PC-9 (cell line): ENCODE measurements at regions not wholly inside any gene's neighbourhood (a gene's known extent, or its start where the extent isn't known, plus 50 kb on each side); places are given as distances from the start of the nearest gene placed in this dataset.
"Not testable (repeated sequence)": the region's sequence is repeated elsewhere in the genome, so short reads cannot be mapped to it uniquely, and the experiment has no call there.

Experiments used
- BruUV-seq: library from RNA; stranded (reverse); fragments of 400-500 nt; replicated peaks from 2 replicates; lab custom pipeline; 2021; lab: Mats Ljungman, UMichigan
- CTCF ChIA-PET: fragments of 300-600 bp; sonication (Branson Sonifier 250); formaldehyde crosslinking; loops from one replicate; lab custom pipeline; 2022; ENCODE audit warnings: antibody characterized with exemption; lab: Charles Lee
- POLR2A ChIA-PET: fragments of 300-600 bp; sonication (Branson Sonifier 250); formaldehyde crosslinking; loops from one replicate; lab custom pipeline; 2022; ENCODE audit warnings: antibody characterized with exemption; ENCODE audit not compliant: unreplicated experiment; lab: Charles Lee
- DNase-seq, 2 experiments: peaks; one replicate each; pipeline versions ENCODE4 v3.0.0 to v3.0.0-alpha.2; 2015 to 2022; ENCODE audit warnings: mixed read lengths in 1 of 2
- H2AFZ ChIP-seq: fragments of 200-600 bp; sonication (generic); 2 replicates; pipeline ENCODE4 v1.8.1; 2017; ENCODE audit warnings: antibody characterized with exemption
- H3F3A ChIP-seq: fragments of 200-600 bp; sonication (generic); 2 replicates; pipeline ENCODE4 v1.8.1; 2017; ENCODE audit warnings: antibody characterized with exemption, mild to moderate bottlenecking, low read depth; ENCODE audit not compliant: insufficient read depth
- H3K27ac ChIP-seq: fragments of 200-600 bp; sonication (generic); 2 replicates; pipeline ENCODE4 v1.6.1; 2016; ENCODE audit warnings: mixed run types
- H3K27me3 ChIP-seq: fragments of 200-600 bp; sonication (generic); 2 replicates; pipeline ENCODE4 v1.6.1; 2016; ENCODE audit warnings: low read depth, mixed run types; ENCODE audit not compliant: insufficient read depth
- H3K36me3 ChIP-seq: fragments of 200-600 bp; sonication (generic); 2 replicates; pipeline ENCODE4 v1.6.1; 2016; ENCODE audit warnings: low read depth, mixed run types
- H3K4me1 ChIP-seq: fragments of 200-600 bp; sonication (generic); replicated peaks from 2 replicates; pipeline ENCODE4 v1.6.1; 2016; ENCODE audit warnings: mixed run types; ENCODE audit not compliant: insufficient read depth
- H3K4me2 ChIP-seq: fragments of 200-600 bp; sonication (generic); 2 replicates; pipeline ENCODE4 v1.6.1; 2017; ENCODE audit warnings: mixed run types
- H3K4me3 ChIP-seq: fragments of 200-600 bp; sonication (generic); 2 replicates; pipeline ENCODE4 v1.6.1; 2016; ENCODE audit warnings: mixed run types
- H3K79me2 ChIP-seq: fragments of 200-600 bp; sonication (generic); 2 replicates; pipeline ENCODE4 v1.6.1; 2017; ENCODE audit warnings: low read depth, mixed run types
- H3K9me2 ChIP-seq: fragments of 200-600 bp; sonication (generic); 2 replicates; pipeline ENCODE4 v1.8.1; 2017; ENCODE audit warnings: mild to moderate bottlenecking; ENCODE audit not compliant: insufficient read depth
- H3K9me3 ChIP-seq: fragments of 200-600 bp; sonication (generic); 2 replicates; pipeline ENCODE4 v1.8.1; 2016; ENCODE audit warnings: low read depth; ENCODE audit not compliant: insufficient read depth
- H4K20me1 ChIP-seq: fragments of 200-600 bp; sonication (generic); 2 replicates; pipeline ENCODE4 v1.8.1; 2017; ENCODE audit not compliant: insufficient read depth
- EZH2 ChIP-seq: fragments of 200-600 bp; sonication (generic); IDR thresholded peaks from 2 replicates; pipeline ENCODE4 v1.8.0; 2017; ENCODE audit warnings: antibody characterized with exemption, low read depth
- intact Hi-C: fragments of 100-400 bp; cut with micrococcal nuclease; formaldehyde crosslinking; loops from one replicate; pipeline ENCODE4 v1.10.0; 2022; ENCODE audit not compliant: unreplicated experiment
- TF ChIP-seq, protein P1 (sequence below): fragments of 200-600 bp; sonication (generic); conservative IDR thresholded peaks from 2 replicates; pipeline ENCODE4 v1.6.1; 2017; ENCODE audit warnings: mixed run types, antibody characterized with exemption, mild to moderate bottlenecking, moderate library complexity

DNA sequence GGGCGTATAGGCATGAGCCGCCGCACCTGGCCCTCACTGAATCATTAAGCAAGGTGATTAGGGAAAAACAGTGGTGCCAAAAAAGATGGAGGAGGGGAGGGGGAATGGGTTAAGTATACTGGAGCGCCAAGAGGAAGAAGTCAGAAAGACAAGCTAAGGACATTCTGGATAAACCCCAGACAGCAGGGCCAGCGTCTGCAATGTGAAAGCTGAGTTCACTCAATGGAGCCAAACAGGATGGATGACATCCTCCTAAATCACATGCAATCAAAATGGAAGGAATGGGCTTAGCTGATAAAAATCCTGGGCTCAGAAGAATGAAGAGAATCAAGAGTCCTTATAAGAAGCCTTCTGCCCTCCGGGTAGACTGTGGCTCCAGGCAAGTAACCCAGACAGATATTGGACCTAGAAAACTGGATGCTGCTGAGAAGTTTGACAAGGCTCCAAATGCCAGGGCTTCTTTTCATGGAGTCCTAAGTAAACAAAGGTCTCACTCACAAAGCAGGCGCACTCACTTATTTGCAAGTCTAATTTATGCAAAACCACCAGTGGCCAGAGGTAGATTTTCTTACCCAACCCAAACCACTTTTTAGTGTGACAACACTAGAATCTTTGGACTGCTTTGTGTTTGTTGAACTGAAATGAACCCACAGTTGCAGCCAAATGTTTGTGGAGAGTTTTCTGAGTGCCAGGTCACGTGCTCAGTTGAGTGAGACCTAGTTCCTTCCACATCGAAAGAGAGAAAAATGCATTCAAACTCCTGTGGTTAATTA lies 519.1 kb upstream of the AUTS2 start:
- no TSS peak for BruUV-seq
- Histone ChIP-seq H3K4me3 (no peak overlapping the region), H3K27me3 (no peaks in the 10 kb centered on the region), H3K4me1 (0 out of 2 replicates have a peak, but pooled peaks cover 7% of the 10 kb centered on the region), H3K9me2 (no peaks in the 10 kb centered on the region), H3F3A (no peaks in the 10 kb centered on the region), H3K4me2 (no peak overlapping the region), H4K20me1 (no peaks in the 10 kb centered on the region), H3K27ac (no peak overlapping the region), H2AFZ (no peak overlapping the region), H3K36me3 (no peaks in the 10 kb centered on the region), H3K79me2 (no peaks in the 10 kb centered on the region), H3K9me3 (no peaks in the 10 kb centered on the region)
- intact Hi-C loops: no loop called here
- DNase-seq: no peak
- ChIA-PET CTCF (no interaction called here), POLR2A (no interaction called here)
- TF ChIP-seq, protein P1, sequence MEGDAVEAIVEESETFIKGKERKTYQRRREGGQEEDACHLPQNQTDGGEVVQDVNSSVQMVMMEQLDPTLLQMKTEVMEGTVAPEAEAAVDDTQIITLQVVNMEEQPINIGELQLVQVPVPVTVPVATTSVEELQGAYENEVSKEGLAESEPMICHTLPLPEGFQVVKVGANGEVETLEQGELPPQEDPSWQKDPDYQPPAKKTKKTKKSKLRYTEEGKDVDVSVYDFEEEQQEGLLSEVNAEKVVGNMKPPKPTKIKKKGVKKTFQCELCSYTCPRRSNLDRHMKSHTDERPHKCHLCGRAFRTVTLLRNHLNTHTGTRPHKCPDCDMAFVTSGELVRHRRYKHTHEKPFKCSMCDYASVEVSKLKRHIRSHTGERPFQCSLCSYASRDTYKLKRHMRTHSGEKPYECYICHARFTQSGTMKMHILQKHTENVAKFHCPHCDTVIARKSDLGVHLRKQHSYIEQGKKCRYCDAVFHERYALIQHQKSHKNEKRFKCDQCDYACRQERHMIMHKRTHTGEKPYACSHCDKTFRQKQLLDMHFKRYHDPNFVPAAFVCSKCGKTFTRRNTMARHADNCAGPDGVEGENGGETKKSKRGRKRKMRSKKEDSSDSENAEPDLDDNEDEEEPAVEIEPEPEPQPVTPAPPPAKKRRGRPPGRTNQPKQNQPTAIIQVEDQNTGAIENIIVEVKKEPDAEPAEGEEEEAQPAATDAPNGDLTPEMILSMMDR: no peak

DNA sequence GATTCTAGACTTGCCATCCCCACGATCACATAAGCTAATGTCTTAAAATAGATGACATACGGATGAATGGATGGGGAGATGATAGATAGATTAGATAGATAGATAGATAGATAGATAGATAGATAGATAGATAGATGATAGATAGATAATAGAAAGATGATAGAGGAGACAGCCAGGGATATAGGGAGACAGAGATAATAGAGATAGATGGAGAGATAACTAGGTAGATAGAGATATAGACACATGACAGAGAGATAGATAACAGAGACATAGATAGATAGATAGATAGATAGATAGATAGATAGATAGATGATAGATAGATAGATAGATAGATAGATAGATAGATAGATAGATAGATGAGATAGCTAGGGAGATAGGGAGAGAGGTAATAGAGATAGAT lies 511.0 kb upstream of the AUTS2 start:
- POLR2A ChIA-PET, H3K4me2 ChIP-seq, H4K20me1 ChIP-seq, H3K79me2 ChIP-seq, H3K4me3 ChIP-seq, CTCF ChIA-PET, H3K9me3 ChIP-seq, H2AFZ ChIP-seq, BruUV-seq, H3K4me1 ChIP-seq, intact Hi-C loops, H3K9me2 ChIP-seq, DNase-seq, H3K27me3 ChIP-seq, H3K36me3 ChIP-seq, H3F3A ChIP-seq, H3K27ac ChIP-seq: not testable (repeated sequence)

DNA sequence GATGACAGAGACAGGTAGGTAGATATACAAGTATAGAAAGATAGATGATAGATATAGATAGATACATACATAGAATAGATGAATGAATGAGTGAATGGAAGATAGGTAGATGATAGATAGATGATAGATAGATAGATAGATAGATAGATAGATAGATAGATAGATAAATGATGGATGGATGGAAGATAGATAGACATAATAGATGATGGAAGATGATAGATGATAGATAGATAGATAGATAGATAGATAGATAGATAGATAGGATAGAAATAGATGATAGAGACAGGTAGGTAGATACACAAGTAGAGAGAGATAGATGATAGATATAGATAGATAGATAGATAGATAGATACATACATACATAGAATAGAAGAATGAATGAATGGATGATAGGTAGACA lies 510.1 kb upstream of the AUTS2 start:
- Histone ChIP-seq H3K36me3 (no peaks in the 10 kb centered on the region), H3K27ac (no peak overlapping the region), H4K20me1 (no peaks in the 10 kb centered on the region), H3F3A (no peaks in the 10 kb centered on the region), H3K4me1 (no peaks in the 10 kb centered on the region), H3K79me2 (no peaks in the 10 kb centered on the region), H3K4me3 (no peak overlapping the region), H3K9me3 (no peaks in the 10 kb centered on the region), H3K27me3 (no peaks in the 10 kb centered on the region), H3K4me2 (no peak overlapping the region), H3K9me2 (no peaks in the 10 kb centered on the region), H2AFZ (no peak overlapping the region)
- no peak for DNase-seq
- ChIA-PET CTCF (no interaction called here), POLR2A (no interaction called here)
- no TSS peak for BruUV-seq
- TF ChIP-seq, protein P1: no peak
- no peak for TF ChIP-seq EZH2
- intact Hi-C loops: no loop called here

DNA sequence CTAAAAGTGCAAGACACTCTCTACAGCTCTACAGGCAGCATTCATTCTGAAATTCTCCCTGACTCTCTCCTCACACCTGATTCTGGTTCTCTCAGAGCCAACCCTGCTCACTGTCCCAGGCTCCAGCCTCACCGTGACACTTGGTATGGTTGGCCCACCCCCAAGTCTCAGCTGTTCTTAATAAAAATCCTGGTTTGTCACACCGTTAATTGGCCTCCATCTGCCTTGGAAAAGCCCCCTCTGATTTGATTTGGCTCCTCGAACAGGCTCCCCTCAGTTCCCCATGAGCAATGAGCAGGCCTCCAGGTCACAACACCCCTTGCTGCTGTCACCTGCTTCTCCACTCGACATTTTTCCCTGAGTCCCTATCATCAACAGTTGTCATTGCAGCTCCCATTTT lies 507.3 kb upstream of the AUTS2 start:
- no peak overlapping the region for H3K27ac ChIP-seq
- no TSS peak for BruUV-seq
- peaks cover 3% of the 10 kb centered on the region; the same call in 1 of the 2 replicates for H3K9me3 ChIP-seq
- H3K4me3 ChIP-seq: no peak overlapping the region
- ChIA-PET POLR2A (no interaction called here), CTCF (no interaction called here)
- no peak for DNase-seq
- H3K4me2 ChIP-seq: no peak overlapping the region
- H3K9me2 ChIP-seq: no peaks in the 10 kb centered on the region
- intact Hi-C loops: no loop called here
- no peaks in the 10 kb centered on the region for H3K36me3 ChIP-seq
- no peaks in the 10 kb centered on the region for H3K79me2 ChIP-seq
- TF ChIP-seq EZH2: no peak
- TF ChIP-seq, protein P1: no peak
- no peaks in the 10 kb centered on the region for H3F3A ChIP-seq
- H4K20me1 ChIP-seq: no peaks in the 10 kb centered on the region
- H3K4me1 ChIP-seq: no peaks in the 10 kb centered on the region
- no peaks in the 10 kb centered on the region for H3K27me3 ChIP-seq
- no peak overlapping the region for H2AFZ ChIP-seq
